ENCODE measurements at regions not wholly inside any gene's neighbourhood (a gene's known extent, or its start where the extent isn't known, plus 50 kb on each side); places are given as distances from the start of the nearest gene placed in this dataset.

- TF ChIP-seq CTCF (IDR thresholded peaks at IDR 0.05; ENCODE audit: low read depth, low read length), result no peak
- TF ChIP-seq EZH2phosphoT487 (IDR thresholded peaks at IDR 0.05; ENCODE audit: low read depth), result no peak
These were observed 243.3 kb upstream of the LINC00305 start for GRCh38 chr18:64392202-64392601.

All from OCI-LY3 (cell line).